ENCODE measurements at regions not wholly inside any gene's neighbourhood (a gene's known extent, or its start where the extent isn't known, plus 50 kb on each side); places are given as distances from the start of the nearest gene placed in this dataset.

GRCh38 chr3:168490981-168491380 lies 395.3 kb upstream of the GOLIM4 start:
- TF ChIP-seq CTCF (conservative IDR thresholded peaks at IDR 0.05) (no peak), EZH2 (IDR thresholded peaks at IDR 0.05; ENCODE audit: low read depth) (no peak)

Measured in PC-9 (cell line).